GM12872 (cell line): ENCODE measurements at regions not wholly inside any gene's neighbourhood (a gene's known extent, or its start where the extent isn't known, plus 50 kb on each side); places are given as distances from the start of the nearest gene placed in this dataset.

Experiments used
- CTCF ChIP-seq: IDR thresholded peaks from 3 replicates; pipeline ENCODE4 v1.5.1; 2011; ENCODE audit warnings: low read depth, mild to moderate bottlenecking, low read length, moderate library complexity; ENCODE audit not compliant: insufficient read depth

- no peak for TF ChIP-seq CTCF
Observed at GRCh38 chr2:185633621-185634020, 105.0 kb upstream of the FSIP2 start.

- no peak for TF ChIP-seq CTCF
Observed at GRCh38 chr2:185638771-185639170, 99.8 kb upstream of the FSIP2 start.

GRCh38 chr2:185640588-185640987, 98.0 kb upstream of the FSIP2 start:
- TF ChIP-seq CTCF = no peak

GRCh38 chr2:185643434-185643833, 95.2 kb upstream of the FSIP2 start:
- no peak for TF ChIP-seq CTCF

GRCh38 chr2:185644828-185645227, 93.8 kb upstream of the FSIP2 start:
- no peak for TF ChIP-seq CTCF

- no peak for TF ChIP-seq CTCF
Observed at GRCh38 chr2:185645529-185645928, 93.1 kb upstream of the FSIP2 start.

GRCh38 chr2:185658750-185659149, 79.9 kb upstream of the FSIP2 start:
- TF ChIP-seq CTCF = no peak

- no peak for TF ChIP-seq CTCF
Observed at GRCh38 chr2:185663811-185664210, 74.8 kb upstream of the FSIP2 start.
